Left lung (tissue), 4 donors: ENCODE measurements at regions not wholly inside any gene's neighbourhood (a gene's known extent, or its start where the extent isn't known, plus 50 kb on each side); places are given as distances from the start of the nearest gene placed in this dataset.
A peak's percentile ranks its signal among the peaks of the same experiment; 100 is the strongest.
"Not testable (repeated sequence)": the region's sequence is repeated elsewhere in the genome, so short reads cannot be mapped to it uniquely, and the experiment has no call there.

Source experiments
- ATAC-seq: fragments of 200-7000 bp; cut with Tn5 transposase; one replicate; pipeline ENCODE4 v1.9.1; 2020; ENCODE audit warnings: moderate library complexity
- DNase-seq, 4 donors: peaks; one replicate each; pipeline ENCODE4 v3.0.0-alpha.2; 2013 to 2020
- H3K27ac ChIP-seq, 2 donors: fragments of 200-600 bp; sonication (generic) in 1 of 2; one replicate each; pipeline versions ENCODE4 v1.5.0 to v1.8.0; 2020 to 2021
- H3K27me3 ChIP-seq, 2 donors: fragments of 200-600 bp; sonication (generic) in 1 of 2; one replicate each; pipeline versions ENCODE4 v1.5.0 to v1.8.0; 2020 to 2021
- H3K36me3 ChIP-seq, 2 donors: fragments of 200-600 bp; sonication (generic) in 1 of 2; one replicate each; pipeline versions ENCODE4 v1.5.0 to v1.8.0; 2020 to 2021
- H3K4me1 ChIP-seq, 2 donors: fragments of 200-600 bp; one replicate each; pipeline ENCODE4 v1.8.0; 2021
- H3K4me3 ChIP-seq, 2 donors: fragments of 200-600 bp; sonication (generic) in 1 of 2; one replicate each; pipeline versions ENCODE4 v1.5.0 to v1.8.0; 2020 to 2021; ENCODE audit warnings: mild to moderate bottlenecking in 1 of 2
- H3K9me3 ChIP-seq, 2 donors: fragments of 200-600 bp; sonication (generic) in 1 of 2; one replicate each; pipeline versions ENCODE4 v1.5.0 to v1.8.0; 2020 to 2021
- CTCF ChIP-seq, 2 donors: fragments of 200-600 bp; sonication (generic) in 1 of 2; IDR thresholded peaks; one replicate each; pipeline versions ENCODE4 v1.5.0 to v1.8.0; 2021; ENCODE audit warnings: antibody characterized with exemption in 2 of 2
- intact Hi-C, 2 donors: fragments of 100-400 bp; cut with DNase I; formaldehyde crosslinking; loops; one replicate each; pipeline versions ENCODE4 v1.11.2 to v1.14.2; 2022
- donor health status: DM: no; HTN: yes; CAD: no.
- donor health status: DM: no; HTN: no; CAD: no.

- Histone ChIP-seq H3K27ac (no peak overlapping the region), H3K4me3 (no peak overlapping the region), H3K36me3 (no peaks in the 10 kb centered on the region), H3K4me1 (no peaks in the 10 kb centered on the region), H3K9me3 (no peaks in the 10 kb centered on the region), H3K27me3 (no peaks in the 10 kb centered on the region)
- DNase-seq (no peak), ATAC-seq (no peak)
- no peak for TF ChIP-seq CTCF (IDR thresholded peaks at IDR 0.05)
- intact Hi-C loops, result no loop called here
Measured at GRCh38 chr11:45739866-45740265, 65.1 kb upstream of the SLC35C1 start.

- DNase-seq, H3K27me3 ChIP-seq, H3K27ac ChIP-seq, H3K4me1 ChIP-seq, H3K4me3 ChIP-seq, intact Hi-C loops, H3K9me3 ChIP-seq, ATAC-seq, H3K36me3 ChIP-seq: not testable (repeated sequence)
Measured at GRCh38 chr11:45739071-45739470, 65.9 kb upstream of the SLC35C1 start.

GRCh38 chr11:45738194-45738593, 66.8 kb upstream of the SLC35C1 start:
- H3K9me3 ChIP-seq, ATAC-seq, H3K27ac ChIP-seq, H3K36me3 ChIP-seq, H3K4me3 ChIP-seq, DNase-seq, H3K27me3 ChIP-seq, H3K4me1 ChIP-seq, intact Hi-C loops: not testable (repeated sequence)

GRCh38 chr11:45737056-45737455, 67.9 kb upstream of the SLC35C1 start:
- intact Hi-C loops, result no loop called here
- no peaks in the 10 kb centered on the region for H3K27me3 ChIP-seq
- H3K4me1 ChIP-seq, result no peaks in the 10 kb centered on the region
- no peaks in the 10 kb centered on the region for H3K9me3 ChIP-seq
- H3K27ac ChIP-seq, result no peak overlapping the region
- H3K4me3 ChIP-seq, result no peak overlapping the region
- no peak for DNase-seq
- peak; percentile 29 for ATAC-seq
- H3K36me3 ChIP-seq, result no peaks in the 10 kb centered on the region
- TF ChIP-seq CTCF (IDR thresholded peaks at IDR 0.05), result no peak

GRCh38 chr11:45736424-45736823, 68.5 kb upstream of the SLC35C1 start:
- Histone ChIP-seq H3K36me3 (no peaks in the 10 kb centered on the region), H3K9me3 (no peaks in the 10 kb centered on the region), H3K27ac (peak overlapping the region in 1 of 2 donors; percentile 13), H3K4me3 (no peak overlapping the region), H3K27me3 (no peaks in the 10 kb centered on the region), H3K4me1 (no peaks in the 10 kb centered on the region)
- peak; percentile 98 for ATAC-seq
- DNase-seq, result peak in 1 of 4 donors; percentile 50
- intact Hi-C loops, result no loop called here
- no peak for TF ChIP-seq CTCF (IDR thresholded peaks at IDR 0.05)

- intact Hi-C loops, result no loop called here
- H3K9me3 ChIP-seq, result no peaks in the 10 kb centered on the region
- no peaks in the 10 kb centered on the region for H3K36me3 ChIP-seq
- H3K4me1 ChIP-seq, result no peaks in the 10 kb centered on the region
- no peak overlapping the region for H3K27ac ChIP-seq
- H3K27me3 ChIP-seq, result no peaks in the 10 kb centered on the region
- ATAC-seq (no peak), DNase-seq (no peak)
- TF ChIP-seq CTCF (IDR thresholded peaks at IDR 0.05), result no peak
- H3K4me3 ChIP-seq, result no peak overlapping the region
Measured at GRCh38 chr11:45733176-45733575, 67.8 kb upstream of the CHST1 start.
